ENCODE measurements at regions not wholly inside any gene's neighbourhood (a gene's known extent, or its start where the extent isn't known, plus 50 kb on each side); places are given as distances from the start of the nearest gene placed in this dataset.

DNA sequence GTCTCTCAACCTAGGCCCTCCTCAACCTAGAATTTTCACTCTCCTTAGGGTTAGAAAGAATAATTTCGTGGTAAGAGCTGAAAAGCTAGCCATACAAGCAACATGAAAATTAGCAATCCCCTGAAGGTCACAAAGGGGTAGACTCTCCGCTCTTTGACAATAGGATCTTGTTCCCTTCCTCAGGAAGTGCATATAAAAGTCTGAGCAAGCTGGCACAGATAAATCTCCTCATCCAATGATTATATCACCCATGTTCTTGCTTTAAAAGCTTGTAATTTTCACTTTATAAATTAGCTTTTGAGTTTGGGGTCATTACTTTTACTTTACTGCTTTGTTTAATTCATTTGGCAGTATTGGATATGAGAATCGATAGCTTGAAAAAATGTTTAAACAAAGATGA, 852.3 kb upstream of the CRIM1 start (continued):
- TF ChIP-seq TEAD4 (IDR thresholded peaks at IDR 0.05; ENCODE audit: low read depth, low read length) (no peak), POLR2A (IDR thresholded peaks at IDR 0.05; ENCODE audit: control extremely low read depth in 1 of 2, low read depth in 2 of 2, low read length in 2 of 2) (no peak), RXRA (IDR thresholded peaks at IDR 0.05; ENCODE audit: insufficient read depth, low read depth, low read length) (no peak)

All from H1 (cell line).